ENCODE measurements at regions not wholly inside any gene's neighbourhood (a gene's known extent, or its start where the extent isn't known, plus 50 kb on each side); places are given as distances from the start of the nearest gene placed in this dataset.
A peak's percentile ranks its signal among the peaks of the same experiment; 100 is the strongest.

- H3K36me3 Mint-ChIP-seq = no peaks in the 10 kb centered on the region
- CTCF ChIA-PET = interaction anchor here (1.0 to 2.1 kb wide), 2 partner anchors 11 to 833 kb away, joined by 3 to 6 read pairs; no protein-coding TSS in a partner anchor
- POLR2A ChIA-PET = no interaction called here
- H3K27ac Mint-ChIP-seq = no peak overlapping the region
- Histone ChIP-seq H3K4me1 (ENCODE audit: control insufficient read depth in 1 of 2, extremely low read depth in 1 of 2, insufficient read depth in 2 of 2, low read length in 2 of 2) (peaks cover 2 to 4% of the 10 kb centered on the region in 2 experiments), H3K4me3 (ENCODE audit: control insufficient read depth in 1 of 2, extremely low read depth in 1 of 2, low read length in 1 of 2) (no peak overlapping the region), H3K27ac (ENCODE audit: low read length) (no peak overlapping the region), H3K9me3 (no peaks in the 10 kb centered on the region), H3K36me3 (ENCODE audit: control insufficient read depth in 2 of 2, extremely low read depth in 1 of 2, insufficient read depth in 1 of 2, low read length in 1 of 2) (no peaks in the 10 kb centered on the region), H3K27me3 (replicated peaks in 1 of 2; ENCODE audit: control insufficient read depth in 2 of 2, extremely low read depth in 1 of 2, insufficient read depth in 2 of 2, low read length in 1 of 2) (no peaks in the 10 kb centered on the region)
- WGBS (ENCODE audit: insufficient coverage) = no CpG with 5 or more reads among the region's 1 CpG
- DNase-seq (no peak), ATAC-seq (replicated peaks in 1 of 4) (no peak)
- H3K4me3 Mint-ChIP-seq = no peak overlapping the region
- H3K9me3 Mint-ChIP-seq = no peaks in the 10 kb centered on the region
- peaks cover 0 to 8% of the 10 kb centered on the region in 2 donors for H3K27me3 Mint-ChIP-seq
- H3K4me1 Mint-ChIP-seq = peaks cover 8 to 14% (median 9%) of the 10 kb centered on the region in 3 donors
Measured at GRCh38 chr14:56488306-56488705, 91.3 kb upstream of the TMEM260 start.

- ChIA-PET POLR2A (interaction anchor here in 1 of 2 donors (0.5 to 1.2 kb wide), 2 partner anchors 1299 to 1498 kb away, joined by 3 to 5 read pairs; partner anchors contain the start of gene DLGAP5), CTCF (interaction anchor here (0.5 to 2.9 kb wide), 18 partner anchors 13 to 1481 kb away, joined by 3 to 22 read pairs (median 4); partner anchors contain the start of gene TMEM260 (in 1 of the 2))
- Histone ChIP-seq H3K4me3 (ENCODE audit: control insufficient read depth in 1 of 2, extremely low read depth in 1 of 2, low read length in 1 of 2) (no peak overlapping the region), H3K4me1 (ENCODE audit: control insufficient read depth in 1 of 2, extremely low read depth in 1 of 2, insufficient read depth in 2 of 2, low read length in 2 of 2) (peaks cover 2 to 4% of the 10 kb centered on the region in 2 experiments), H3K27me3 (replicated peaks in 1 of 2; ENCODE audit: control insufficient read depth in 2 of 2, extremely low read depth in 1 of 2, insufficient read depth in 2 of 2, low read length in 1 of 2) (no peaks in the 10 kb centered on the region), H3K9me3 (no peaks in the 10 kb centered on the region), H3K27ac (ENCODE audit: low read length) (no peak overlapping the region), H3K36me3 (ENCODE audit: control insufficient read depth in 2 of 2, extremely low read depth in 1 of 2, insufficient read depth in 1 of 2, low read length in 1 of 2) (no peaks in the 10 kb centered on the region)
- no peaks in the 10 kb centered on the region for H3K36me3 Mint-ChIP-seq
- no peaks in the 10 kb centered on the region for H3K9me3 Mint-ChIP-seq
- H3K4me1 Mint-ChIP-seq = peaks cover 8 to 14% (median 9%) of the 10 kb centered on the region in 3 donors
- WGBS (ENCODE audit: insufficient coverage) = no CpG with 5 or more reads among the region's 3 CpGs
- H3K4me3 Mint-ChIP-seq = no peak overlapping the region
- H3K27me3 Mint-ChIP-seq = peaks cover 0 to 8% of the 10 kb centered on the region in 2 donors
- peak in 1 of 35 experiments; percentile 51 for DNase-seq
- H3K27ac Mint-ChIP-seq = no peak overlapping the region
- ATAC-seq (replicated peaks in 1 of 4) = no peak
Measured at GRCh38 chr14:56490379-56490778, 89.2 kb upstream of the TMEM260 start.

GRCh38 chr14:56491299-56492285 lies 88.0 kb upstream of the TMEM260 start:
- no peak overlapping the region for H3K27ac ChIP-seq (ENCODE audit: low read length)
- peaks cover 8 to 14% (median 9%) of the 10 kb centered on the region in 3 donors for H3K4me1 Mint-ChIP-seq
- H3K9me3 Mint-ChIP-seq = no peaks in the 10 kb centered on the region
- WGBS (ENCODE audit: insufficient coverage) = 27% methylated on average over 4 of the region's 10 CpGs
- H3K36me3 Mint-ChIP-seq = no peaks in the 10 kb centered on the region
- peak in 24 of 35 experiments; percentile 1 to 58 (median 9) for DNase-seq
- no peak overlapping the region for H3K27ac Mint-ChIP-seq
- H3K4me3 Mint-ChIP-seq = peak overlapping the region in 2 of 3 donors; percentile 6 to 28
- H3K36me3 ChIP-seq (ENCODE audit: control insufficient read depth in 2 of 2, extremely low read depth in 1 of 2, insufficient read depth in 1 of 2, low read length in 1 of 2) = no peaks in the 10 kb centered on the region
- peaks cover 0 to 8% of the 10 kb centered on the region in 2 donors for H3K27me3 Mint-ChIP-seq
- ATAC-seq (replicated peaks in 1 of 4) = peak; percentile 40 to 61 (median 50)
- H3K9me3 ChIP-seq = no peaks in the 10 kb centered on the region
- POLR2A ChIA-PET = interaction anchor here in 1 of 2 donors (1.2 kb wide), 1 partner anchor 1499 kb away, joined by 3 read pairs; no protein-coding TSS in a partner anchor
- no peak overlapping the region for H3K4me3 ChIP-seq (ENCODE audit: control insufficient read depth in 1 of 2, extremely low read depth in 1 of 2, low read length in 1 of 2)
- CTCF ChIA-PET = interaction anchor here (0.5 to 2.9 kb wide), 19 partner anchors 9 to 1483 kb away, joined by 3 to 22 read pairs (median 4); partner anchors contain the start of gene TMEM260 (in 1 of the 2)
- no peaks in the 10 kb centered on the region for H3K27me3 ChIP-seq (replicated peaks in 1 of 2; ENCODE audit: control insufficient read depth in 2 of 2, extremely low read depth in 1 of 2, insufficient read depth in 2 of 2, low read length in 1 of 2)
- peaks cover 2 to 4% of the 10 kb centered on the region in 2 experiments for H3K4me1 ChIP-seq (ENCODE audit: control insufficient read depth in 1 of 2, extremely low read depth in 1 of 2, insufficient read depth in 2 of 2, low read length in 2 of 2)

GRCh38 chr14:56494167-56494566 lies 85.4 kb upstream of the TMEM260 start:
- Mint-ChIP-seq H3K27me3 (peaks cover 0 to 4% of the 10 kb centered on the region in 2 donors), H3K27ac (no peak overlapping the region), H3K9me3 (no peaks in the 10 kb centered on the region), H3K36me3 (no peaks in the 10 kb centered on the region), H3K4me3 (no peak overlapping the region), H3K4me1 (peaks cover 8 to 14% (median 9%) of the 10 kb centered on the region in 3 donors)
- no peaks in the 10 kb centered on the region for H3K36me3 ChIP-seq (ENCODE audit: control insufficient read depth in 2 of 2, extremely low read depth in 1 of 2, insufficient read depth in 1 of 2, low read length in 1 of 2)
- DNase-seq (no peak), ATAC-seq (replicated peaks in 1 of 4) (no peak)
- H3K4me1 ChIP-seq (ENCODE audit: control insufficient read depth in 1 of 2, extremely low read depth in 1 of 2, insufficient read depth in 2 of 2, low read length in 2 of 2) = peaks cover 2 to 4% of the 10 kb centered on the region in 2 experiments
- H3K4me3 ChIP-seq (ENCODE audit: control insufficient read depth in 1 of 2, extremely low read depth in 1 of 2, low read length in 1 of 2) = no peak overlapping the region
- ChIA-PET CTCF (interaction anchor here in 1 of 2 donors (0.5 to 0.6 kb wide), 2 partner anchors 17 to 18 kb away, joined by 3 read pairs; no protein-coding TSS in a partner anchor), POLR2A (no interaction called here)
- no peaks in the 10 kb centered on the region for H3K9me3 ChIP-seq
- no peak overlapping the region for H3K27ac ChIP-seq (ENCODE audit: low read length)
- no peaks in the 10 kb centered on the region for H3K27me3 ChIP-seq (replicated peaks in 1 of 2; ENCODE audit: control insufficient read depth in 2 of 2, extremely low read depth in 1 of 2, insufficient read depth in 2 of 2, low read length in 1 of 2)
- WGBS (ENCODE audit: insufficient coverage) = 71% methylated on average over 2 of the region's 3 CpGs

- no peaks in the 10 kb centered on the region for H3K36me3 Mint-ChIP-seq
- H3K4me1 Mint-ChIP-seq = peaks cover 0 to 2% (median 0%) of the 10 kb centered on the region in 3 donors
- peaks cover 0 to 2% of the 10 kb centered on the region in 2 experiments for H3K4me1 ChIP-seq (ENCODE audit: control insufficient read depth in 1 of 2, extremely low read depth in 1 of 2, insufficient read depth in 2 of 2, low read length in 2 of 2)
- H3K27me3 Mint-ChIP-seq = peaks cover 0 to 7% of the 10 kb centered on the region in 2 donors
- ChIA-PET CTCF (no interaction called here), POLR2A (no interaction called here)
- H3K4me3 Mint-ChIP-seq = no peak overlapping the region
- no peaks in the 10 kb centered on the region for H3K36me3 ChIP-seq (ENCODE audit: control insufficient read depth in 2 of 2, extremely low read depth in 1 of 2, insufficient read depth in 1 of 2, low read length in 1 of 2)
- no peak overlapping the region for H3K27ac Mint-ChIP-seq
- no peaks in the 10 kb centered on the region for H3K9me3 ChIP-seq
- WGBS (ENCODE audit: insufficient coverage) = 77% methylated on average over 2 of the region's 3 CpGs
- DNase-seq = no peak
- H3K9me3 Mint-ChIP-seq = no peaks in the 10 kb centered on the region
- H3K4me3 ChIP-seq (ENCODE audit: control insufficient read depth in 1 of 2, extremely low read depth in 1 of 2, low read length in 1 of 2) = no peak overlapping the region
- ATAC-seq (replicated peaks in 1 of 4) = no peak
- no peak overlapping the region for H3K27ac ChIP-seq (ENCODE audit: low read length)
- H3K27me3 ChIP-seq (replicated peaks in 1 of 2; ENCODE audit: control insufficient read depth in 2 of 2, extremely low read depth in 1 of 2, insufficient read depth in 2 of 2, low read length in 1 of 2) = no peaks in the 10 kb centered on the region
Measured at GRCh38 chr14:56498112-56498511, 81.5 kb upstream of the TMEM260 start.

GRCh38 chr14:56501909-56502530 lies 77.6 kb upstream of the TMEM260 start:
- Histone ChIP-seq H3K27ac (ENCODE audit: low read length) (no peak overlapping the region), H3K4me1 (ENCODE audit: control insufficient read depth in 1 of 2, extremely low read depth in 1 of 2, insufficient read depth in 2 of 2, low read length in 2 of 2) (peaks cover 0 to 2% of the 10 kb centered on the region in 2 experiments), H3K36me3 (ENCODE audit: control insufficient read depth in 2 of 2, extremely low read depth in 1 of 2, insufficient read depth in 1 of 2, low read length in 1 of 2) (no peaks in the 10 kb centered on the region), H3K9me3 (no peaks in the 10 kb centered on the region), H3K27me3 (replicated peaks in 1 of 2; ENCODE audit: control insufficient read depth in 2 of 2, extremely low read depth in 1 of 2, insufficient read depth in 2 of 2, low read length in 1 of 2) (no peaks in the 10 kb centered on the region), H3K4me3 (ENCODE audit: control insufficient read depth in 1 of 2, extremely low read depth in 1 of 2, low read length in 1 of 2) (no peak overlapping the region)
- Mint-ChIP-seq H3K9me3 (no peaks in the 10 kb centered on the region), H3K36me3 (no peaks in the 10 kb centered on the region), H3K4me3 (no peak overlapping the region), H3K27me3 (peaks cover 14 to 23% of the 10 kb centered on the region in 2 donors), H3K27ac (no peak overlapping the region), H3K4me1 (peaks cover 0 to 2% (median 0%) of the 10 kb centered on the region in 3 donors)
- 53% methylated on average over 3 of the region's 5 CpGs for WGBS (ENCODE audit: insufficient coverage)
- ChIA-PET POLR2A (no interaction called here), CTCF (interaction anchor here (0.6 kb wide), 2 partner anchors 22 to 1857 kb away, joined by 4 to 7 read pairs; no protein-coding TSS in a partner anchor)
- ATAC-seq (replicated peaks in 1 of 4) (no peak), DNase-seq (no peak)
